Trophoblast cell (in vitro differentiated cells and primary cell): ENCODE measurements at regions not wholly inside any gene's neighbourhood (a gene's known extent, or its start where the extent isn't known, plus 50 kb on each side); places are given as distances from the start of the nearest gene placed in this dataset.

Experiments used
- DNase-seq, 2 donors: peaks; one replicate each; pipeline ENCODE4 v3.0.0-alpha.2; 2016
- H2AFZ ChIP-seq: 2 replicates; pipeline ENCODE4 v1.6.1; 2013; ENCODE audit warnings: low read length, moderate library complexity, mild to moderate bottlenecking; ENCODE audit not compliant: insufficient read depth, poor library complexity
- H2AK5ac ChIP-seq: 2 replicates; pipeline ENCODE4 v1.6.1; 2013; ENCODE audit warnings: mild to moderate bottlenecking, low read length
- H2BK120ac ChIP-seq: 2 replicates; pipeline ENCODE4 v1.6.1; 2013; ENCODE audit warnings: low read length, mild to moderate bottlenecking, moderate library complexity; ENCODE audit not compliant: insufficient read depth, poor library complexity
- H2BK12ac ChIP-seq: 2 replicates; pipeline ENCODE4 v1.6.1; 2013; ENCODE audit warnings: mild to moderate bottlenecking, low read length, moderate library complexity
- H2BK5ac ChIP-seq: 2 replicates; pipeline ENCODE4 v1.6.1; 2013; ENCODE audit warnings: low read length, low read depth, moderate library complexity, mild to moderate bottlenecking; ENCODE audit not compliant: poor library complexity
- H3K14ac ChIP-seq: 2 replicates; pipeline ENCODE4 v1.6.1; 2013; ENCODE audit warnings: mild to moderate bottlenecking, low read length
- H3K18ac ChIP-seq: 2 replicates; pipeline ENCODE4 v1.6.1; 2013; ENCODE audit warnings: mild to moderate bottlenecking, low read length
- H3K23ac ChIP-seq: 2 replicates; pipeline ENCODE4 v1.6.1; 2013; ENCODE audit warnings: low read length
- H3K27ac ChIP-seq: 2 replicates; pipeline ENCODE4 v1.5.1; 2013; ENCODE audit warnings: low read depth, mild to moderate bottlenecking, inconsistent platforms, low read length, moderate library complexity
- H3K27me3 ChIP-seq: 2 replicates; pipeline ENCODE4 v1.6.1; 2013; ENCODE audit warnings: inconsistent platforms, mild to moderate bottlenecking, low read length, moderate library complexity; ENCODE audit not compliant: insufficient read depth
- H3K36me3 ChIP-seq, 2 experiments: 1 replicate in 1 of 2; 2 replicates in 1 of 2; pipeline ENCODE4 v1.6.1; 2013; ENCODE audit warnings: low read length in 2 of 2, mild to moderate bottlenecking in 2 of 2, moderate library complexity in 1 of 2; ENCODE audit not compliant: insufficient read depth in 2 of 2, control insufficient read depth in 1 of 2
- H3K4ac ChIP-seq: 2 replicates; pipeline ENCODE4 v1.6.1; 2013; ENCODE audit warnings: low read depth, mild to moderate bottlenecking, low read length, moderate library complexity
- H3K4me1 ChIP-seq, 2 experiments: 1 replicate in 1 of 2; 2 replicates in 1 of 2; pipeline ENCODE4 v1.6.1; 2013; ENCODE audit warnings: low read length in 2 of 2, mild to moderate bottlenecking in 2 of 2, moderate library complexity in 1 of 2; ENCODE audit not compliant: insufficient read depth in 2 of 2, control insufficient read depth in 1 of 2
- H3K4me2 ChIP-seq: 2 replicates; pipeline ENCODE4 v1.6.1; 2013; ENCODE audit warnings: inconsistent platforms, mild to moderate bottlenecking, low read length, moderate library complexity
- H3K4me3 ChIP-seq: 2 replicates; pipeline ENCODE4 v1.5.1; 2013; ENCODE audit warnings: mild to moderate bottlenecking, low read depth, low read length, inconsistent platforms
- H3K79me1 ChIP-seq: one replicate; pipeline ENCODE4 v1.6.1; 2013; ENCODE audit warnings: low read length
- H3K79me2 ChIP-seq: 2 replicates; pipeline ENCODE4 v1.6.1; 2013; ENCODE audit warnings: low read length, mild to moderate bottlenecking; ENCODE audit not compliant: control insufficient read depth, insufficient read depth, poor library complexity
- H3K9ac ChIP-seq: 2 replicates; pipeline ENCODE4 v1.6.1; 2013; ENCODE audit warnings: mild to moderate bottlenecking, low read length
- H3K9me3 ChIP-seq: 2 replicates; pipeline ENCODE4 v1.6.1; 2013; ENCODE audit warnings: low read depth, mild to moderate bottlenecking, control low read depth, inconsistent platforms, low read length; ENCODE audit not compliant: insufficient read depth
- H4K12ac ChIP-seq: 2 replicates; pipeline ENCODE4 v1.6.1; 2013; ENCODE audit warnings: low read depth, mild to moderate bottlenecking, low read length, moderate library complexity
- H4K8ac ChIP-seq: 2 replicates; pipeline ENCODE4 v1.6.1; 2013; ENCODE audit warnings: low read depth, mild to moderate bottlenecking, low read length, moderate library complexity
- H4K91ac ChIP-seq: one replicate; pipeline ENCODE4 v1.6.1; 2013; ENCODE audit warnings: low read depth, mild to moderate bottlenecking, low read length, moderate library complexity
- WGBS: extraction: QIAGEN DNeasy Blood & Tissue Kit; methylation state at CpG from one replicate; pipeline ENCODE4 v1.1.7; 2013; ENCODE audit warnings: missing lambda C conversion rate; ENCODE audit not compliant: insufficient read length, insufficient coverage; ENCODE audit errors: extremely low coverage; 5-methylcytosine and 5-hydroxymethylcytosine counted together

DNA sequence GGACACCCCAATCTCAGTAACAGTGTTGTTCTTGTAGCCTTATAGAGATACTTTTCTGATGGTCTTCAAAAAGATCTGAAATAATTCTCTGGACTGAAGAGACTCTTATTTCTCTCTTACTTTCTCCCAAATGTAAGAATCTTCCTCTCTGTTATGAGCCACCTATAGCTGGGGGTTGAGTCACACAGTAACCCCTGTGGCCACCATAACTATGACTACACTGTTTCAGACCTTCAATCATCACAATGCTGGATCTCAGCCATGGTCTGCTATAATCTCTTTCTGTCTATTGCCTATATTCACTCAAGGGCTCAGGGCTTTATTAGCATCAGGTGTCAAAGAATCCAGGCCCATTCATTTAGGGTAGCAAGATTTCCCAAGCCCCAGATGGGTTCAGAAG is 436.9 kb downstream of the KDM5D start:
- Histone ChIP-seq H3K9ac (no peak overlapping the region), H2AK5ac (no peak overlapping the region), H2BK12ac (no peak overlapping the region), H3K27ac (no peak overlapping the region), H2AFZ (no peak overlapping the region), H3K36me3 (no peaks in the 10 kb centered on the region), H4K8ac (no peak overlapping the region), H4K12ac (no peak overlapping the region), H3K79me1 (no peaks in the 10 kb centered on the region), H2BK5ac (no peak overlapping the region), H4K91ac (no peak overlapping the region), H3K27me3 (no peaks in the 10 kb centered on the region), H3K4me1 (no peaks in the 10 kb centered on the region), H2BK120ac (no peak overlapping the region), H3K23ac (no peak overlapping the region), H3K18ac (no peak overlapping the region), H3K79me2 (no peaks in the 10 kb centered on the region), H3K14ac (no peak overlapping the region), H3K4ac (no peak overlapping the region), H3K9me3 (no peaks in the 10 kb centered on the region), H3K4me3 (no peak overlapping the region), H3K4me2 (no peak overlapping the region)
- DNase-seq, result no peak

- Histone ChIP-seq H3K27ac (no peak overlapping the region), H3K4me3 (no peak overlapping the region), H4K8ac (no peak overlapping the region), H3K9ac (no peak overlapping the region), H3K4me2 (no peak overlapping the region), H3K79me2 (no peaks in the 10 kb centered on the region), H4K91ac (no peak overlapping the region), H3K79me1 (no peaks in the 10 kb centered on the region), H3K27me3 (no peaks in the 10 kb centered on the region), H3K23ac (no peak overlapping the region), H2BK12ac (no peak overlapping the region), H4K12ac (no peak overlapping the region), H3K14ac (no peak overlapping the region), H2AK5ac (no peak overlapping the region), H2BK5ac (no peak overlapping the region), H3K9me3 (no peaks in the 10 kb centered on the region), H3K36me3 (no peaks in the 10 kb centered on the region), H3K4ac (no peak overlapping the region), H3K18ac (no peak overlapping the region), H2AFZ (no peak overlapping the region), H3K4me1 (no peaks in the 10 kb centered on the region), H2BK120ac (no peak overlapping the region)
- no peak for DNase-seq
These were observed 441.4 kb downstream of the KDM5D start for GRCh38 chrY:19303136-19303535.

DNA sequence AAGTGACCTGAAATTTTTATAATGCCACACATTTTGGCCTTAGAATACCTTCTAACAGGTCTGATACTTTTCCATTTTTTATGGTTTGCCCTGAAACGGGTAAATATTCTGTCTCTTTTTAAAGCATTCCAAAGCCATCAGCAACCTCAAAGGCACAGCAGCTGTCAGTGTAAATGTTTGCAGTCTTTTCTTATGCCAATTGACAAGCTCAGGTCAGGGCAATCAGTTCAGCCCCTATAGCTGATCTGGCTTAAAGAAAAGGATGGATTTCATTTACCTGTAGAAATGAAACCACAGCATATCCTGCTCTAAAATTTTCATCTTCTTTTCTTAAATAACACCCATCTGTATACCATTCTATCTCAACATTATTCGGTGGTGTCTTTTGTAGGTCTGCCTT is 453.6 kb downstream of the KDM5D start:
- Histone ChIP-seq H2BK120ac (no peak overlapping the region), H3K4me3 (no peak overlapping the region)
- WGBS, result no CpG with 5 or more reads among the region's 2 CpGs

GRCh38 chrY:19274076-19274475 is 470.4 kb downstream of the KDM5D start:
- no CpG with 5 or more reads among the region's 1 CpG for WGBS
- Histone ChIP-seq H3K79me2 (no peaks in the 10 kb centered on the region), H3K4ac (no peak overlapping the region)

More for the DNA sequence above, 453.6 kb downstream of the KDM5D start:
- Histone ChIP-seq H3K36me3 (no peaks in the 10 kb centered on the region), H3K79me2 (no peaks in the 10 kb centered on the region), H3K27me3 (no peaks in the 10 kb centered on the region), H3K14ac (no peak overlapping the region), H3K9ac (no peak overlapping the region), H3K27ac (no peak overlapping the region), H2BK5ac (no peak overlapping the region), H3K4ac (no peak overlapping the region), H3K4me1 (no peaks in the 10 kb centered on the region), H2AK5ac (no peak overlapping the region), H3K18ac (no peak overlapping the region), H3K23ac (no peak overlapping the region), H2AFZ (no peak overlapping the region), H3K79me1 (no peaks in the 10 kb centered on the region), H3K4me2 (no peak overlapping the region), H3K9me3 (no peaks in the 10 kb centered on the region), H4K8ac (no peak overlapping the region), H4K12ac (no peak overlapping the region), H4K91ac (no peak overlapping the region), H2BK12ac (no peak overlapping the region)
- no peak for DNase-seq

DNA sequence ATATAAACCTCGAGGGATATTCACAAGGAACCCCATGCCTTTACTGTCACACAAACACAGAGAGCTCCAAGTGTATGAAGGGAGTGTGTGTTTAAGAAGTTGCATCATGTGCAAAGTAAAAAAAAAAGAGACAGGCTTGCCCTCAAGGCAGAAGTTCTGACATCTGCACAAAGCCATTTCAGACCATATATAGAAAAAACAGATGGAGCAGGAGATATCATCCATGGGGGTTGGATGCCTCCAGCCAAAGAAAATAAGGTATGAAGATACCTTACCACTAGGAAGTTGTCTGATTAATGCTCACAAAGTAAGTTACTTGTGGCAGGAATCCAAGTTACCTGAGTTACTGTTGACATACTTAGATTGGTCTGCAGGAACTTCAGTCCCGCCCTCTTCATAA is 476.2 kb downstream of the KDM5D start:
- H3K27ac ChIP-seq, result no peak overlapping the region
- peaks cover 0 to 2% of the 10 kb centered on the region in 2 experiments for H3K4me1 ChIP-seq
- H3K9me3 ChIP-seq, result no peaks in the 10 kb centered on the region
- H3K79me2 ChIP-seq, result no peaks in the 10 kb centered on the region
- H2AK5ac ChIP-seq, result no peak overlapping the region
- H4K12ac ChIP-seq, result no peak overlapping the region
- no peak overlapping the region for H2AFZ ChIP-seq
- no peak overlapping the region for H3K4ac ChIP-seq
- no peak overlapping the region for H3K14ac ChIP-seq
- no peak overlapping the region for H2BK120ac ChIP-seq
- H3K27me3 ChIP-seq, result no peaks in the 10 kb centered on the region
- H3K18ac ChIP-seq, result no peak overlapping the region
- peak in 1 of 2 donors; percentile 67 for DNase-seq
- H3K36me3 ChIP-seq, result no peaks in the 10 kb centered on the region
- no peak overlapping the region for H3K23ac ChIP-seq
- H4K91ac ChIP-seq, result no peak overlapping the region
- no peak overlapping the region for H4K8ac ChIP-seq
- no peaks in the 10 kb centered on the region for H3K79me1 ChIP-seq
- no peak overlapping the region for H2BK5ac ChIP-seq
- no peak overlapping the region for H3K4me3 ChIP-seq
- no CpG with 5 or more reads among the region's 2 CpGs for WGBS
- no peak overlapping the region for H3K4me2 ChIP-seq
- no peak overlapping the region for H3K9ac ChIP-seq
- no peak overlapping the region for H2BK12ac ChIP-seq

More at GRCh38 chrY:19274076-19274475, 470.4 kb downstream of the KDM5D start:
- no peaks in the 10 kb centered on the region for H3K36me3 ChIP-seq
- H3K23ac ChIP-seq, result no peak overlapping the region
- no peak overlapping the region for H2BK120ac ChIP-seq
- H4K12ac ChIP-seq, result no peak overlapping the region
- H2BK5ac ChIP-seq, result no peak overlapping the region
- H3K4me2 ChIP-seq, result no peak overlapping the region
- H3K4me3 ChIP-seq, result no peak overlapping the region
- H2AK5ac ChIP-seq, result no peak overlapping the region
- H3K9ac ChIP-seq, result no peak overlapping the region
- H3K27me3 ChIP-seq, result no peaks in the 10 kb centered on the region
- DNase-seq, result no peak
- H4K91ac ChIP-seq, result no peak overlapping the region
- H3K4me1 ChIP-seq, result no peaks in the 10 kb centered on the region
- H2BK12ac ChIP-seq, result no peak overlapping the region
- H2AFZ ChIP-seq, result no peak overlapping the region
- no peak overlapping the region for H3K18ac ChIP-seq
- H4K8ac ChIP-seq, result no peak overlapping the region
- H3K9me3 ChIP-seq, result no peaks in the 10 kb centered on the region
- H3K14ac ChIP-seq, result no peak overlapping the region
- no peaks in the 10 kb centered on the region for H3K79me1 ChIP-seq
- H3K27ac ChIP-seq, result no peak overlapping the region
